GM23338 (cell line): ENCODE measurements at regions not wholly inside any gene's neighbourhood (a gene's known extent, or its start where the extent isn't known, plus 50 kb on each side); places are given as distances from the start of the nearest gene placed in this dataset.
A peak's percentile ranks its signal among the peaks of the same experiment; 100 is the strongest.

Experiments
- ATAC-seq: fragments of 200-7000 bp; cut with Tn5 transposase; 3 replicates; pipeline ENCODE4 v1.9.1; 2020
- DNase-seq: peaks from one replicate; pipeline ENCODE4 v3.0.0-alpha.2; 2015; ENCODE audit warnings: low spot score
- H2AFZ ChIP-seq: fragments of 200-600 bp; sonication (generic); 2 replicates; pipeline ENCODE4 v1.8.0; 2016; ENCODE audit warnings: antibody characterized with exemption, mild to moderate bottlenecking, moderate library complexity
- H3F3A ChIP-seq: fragments of 200-600 bp; sonication (generic); replicated peaks from 2 replicates; pipeline ENCODE4 v1.8.0; 2017; ENCODE audit warnings: antibody characterized with exemption, mixed run types, low read depth
- H3K27ac ChIP-seq: fragments of 200-600 bp; sonication (generic); 2 replicates; pipeline ENCODE4 v1.6.1; 2016; ENCODE audit warnings: low read depth
- H3K27me3 ChIP-seq: fragments of 200-600 bp; sonication (generic); 2 replicates; pipeline ENCODE4 v1.8.0; 2016; ENCODE audit warnings: mild to moderate bottlenecking, mixed run types, moderate library complexity; ENCODE audit not compliant: insufficient read depth
- H3K36me3 ChIP-seq: fragments of 200-600 bp; sonication (generic); 2 replicates; pipeline ENCODE4 v1.8.0; 2016; ENCODE audit warnings: mild to moderate bottlenecking; ENCODE audit not compliant: insufficient read depth
- H3K4me1 ChIP-seq: fragments of 200-600 bp; sonication (generic); 2 replicates; pipeline ENCODE4 v1.8.0; 2016; ENCODE audit warnings: mild to moderate bottlenecking, moderate library complexity; ENCODE audit not compliant: insufficient read depth
- H3K4me2 ChIP-seq: fragments of 200-600 bp; sonication (generic); 2 replicates; pipeline ENCODE4 v1.7.1; 2017; ENCODE audit warnings: mixed run types
- H3K4me3 ChIP-seq: fragments of 200-600 bp; sonication (generic); 2 replicates; pipeline ENCODE4 v1.6.1; 2016; ENCODE audit warnings: mixed run types
- H3K79me2 ChIP-seq: fragments of 200-600 bp; sonication (generic); replicated peaks from 2 replicates; pipeline ENCODE4 v1.8.0; 2017; ENCODE audit warnings: mild to moderate bottlenecking; ENCODE audit not compliant: insufficient read depth
- H3K9me2 ChIP-seq: fragments of 200-600 bp; sonication (generic); 2 replicates; pipeline ENCODE4 v1.8.0; 2017; ENCODE audit not compliant: insufficient read depth
- H4K20me1 ChIP-seq: fragments of 200-600 bp; sonication (generic); replicated peaks from 2 replicates; pipeline ENCODE4 v1.8.0; 2017; ENCODE audit warnings: mild to moderate bottlenecking; ENCODE audit not compliant: insufficient read depth
- H3K27ac Mint-ChIP-seq: 2 replicates; pipeline ENCODE4 v1.8.0; 2020; ENCODE audit warnings: inconsistent platforms, mild to moderate bottlenecking, moderate library complexity, mixed read lengths
- H3K27me3 Mint-ChIP-seq: 3 replicates; pipeline ENCODE4 v1.8.0; 2022; ENCODE audit warnings: low read depth, mild to moderate bottlenecking, moderate library complexity, mixed read lengths, inconsistent platforms; ENCODE audit not compliant: insufficient read depth, poor library complexity
- H3K36me3 Mint-ChIP-seq: 3 replicates; pipeline ENCODE4 v1.8.0; 2021; ENCODE audit warnings: low read depth, mild to moderate bottlenecking, inconsistent platforms, moderate library complexity, mixed read lengths
- H3K4me1 Mint-ChIP-seq: 3 replicates; pipeline ENCODE4 v1.8.0; 2020; ENCODE audit warnings: mild to moderate bottlenecking, inconsistent platforms, mixed read lengths
- H3K4me3 Mint-ChIP-seq: 3 replicates; pipeline ENCODE4 v1.8.0; 2021; ENCODE audit warnings: moderate library complexity, mild to moderate bottlenecking, inconsistent platforms, mixed read lengths
- H3K9me3 Mint-ChIP-seq: 3 replicates; pipeline ENCODE4 v1.8.0; 2020; ENCODE audit warnings: moderate library complexity, mild to moderate bottlenecking, inconsistent platforms, mixed read lengths
- ETS1 ChIP-seq: IDR thresholded peaks from 2 replicates; pipeline ENCODE4 v1.6.1; 2016; ENCODE audit warnings: antibody characterized with exemption
- EZH2phosphoT487 ChIP-seq: fragments of 200-600 bp; sonication (generic); IDR thresholded peaks from one replicate; pipeline ENCODE4 v1.8.1; 2018; ENCODE audit warnings: antibody characterized with exemption; ENCODE audit not compliant: unreplicated experiment
- JUNB ChIP-seq: IDR thresholded peaks from one replicate; pipeline ENCODE4 v1.6.1; 2016; ENCODE audit warnings: antibody characterized with exemption; ENCODE audit not compliant: unreplicated experiment
- NANOG ChIP-seq: IDR thresholded peaks from 2 replicates; pipeline ENCODE4 v1.6.1; 2016; ENCODE audit warnings: antibody characterized with exemption, borderline replicate concordance
- REST ChIP-seq: IDR thresholded peaks from one replicate; pipeline ENCODE4 v1.6.1; 2018; ENCODE audit warnings: antibody characterized with exemption; ENCODE audit not compliant: unreplicated experiment
- ZNF114 ChIP-seq: fragments of 250-450 bp; sonication (Bioruptor Pico); IDR thresholded peaks from 2 replicates; pipeline ENCODE4 v1.5.0; 2020; ENCODE audit warnings: mild to moderate bottlenecking, moderate library complexity
- ZNF331 ChIP-seq: fragments of 250-450 bp; sonication (Bioruptor Pico); IDR thresholded peaks from 2 replicates; pipeline ENCODE4 v1.5.0; 2020; ENCODE audit warnings: low read depth, mild to moderate bottlenecking, moderate library complexity
- TF ChIP-seq, protein P1 (sequence below), 2 experiments: fragments of 200-600 bp in 1 of 2; sonication (generic) in 1 of 2; conservative IDR thresholded peaks; 2 replicates each; pipeline versions ENCODE4 v1.5.1 to v1.6.1; 2016 to 2017; ENCODE audit warnings: antibody characterized with exemption in 2 of 2, low read depth in 2 of 2, mild to moderate bottlenecking in 2 of 2, moderate library complexity in 1 of 2

GRCh38 chr6:94357381-94357980, 938.1 kb upstream of the EPHA7 start:
- Mint-ChIP-seq H3K4me1 (peaks cover 5% of the 10 kb centered on the region; the same call in 2 of the 3 replicates), H3K9me3 (no peaks in the 10 kb centered on the region), H3K36me3 (no peaks in the 10 kb centered on the region), H3K27me3 (peaks cover 2% of the 10 kb centered on the region), H3K27ac (no peak overlapping the region), H3K4me3 (no peak overlapping the region)
- Histone ChIP-seq H3F3A (no peaks in the 10 kb centered on the region), H3K4me2 (no peak overlapping the region), H3K79me2 (no peaks in the 10 kb centered on the region), H3K9me2 (no peaks in the 10 kb centered on the region), H3K4me1 (peaks cover 4% of the 10 kb centered on the region; the same call in 1 of the 2 replicates), H2AFZ (0 out of 2 replicates have a peak overlapping the region, but pooled peaks have one; percentile 45), H3K4me3 (no peak overlapping the region), H3K27ac (no peak overlapping the region), H3K27me3 (no peaks in the 10 kb centered on the region), H4K20me1 (no peaks in the 10 kb centered on the region), H3K36me3 (no peaks in the 10 kb centered on the region)
- DNase-seq (no peak), ATAC-seq (no peak)
- no peak for TF ChIP-seq REST
- TF ChIP-seq ZNF114 (CRISPR knock-in tag) = no peak
- TF ChIP-seq NANOG = no peak
- no peak for TF ChIP-seq ETS1
- TF ChIP-seq EZH2phosphoT487 = no peak
- TF ChIP-seq ZNF331 (CRISPR knock-in tag) = no peak
- no peak for TF ChIP-seq JUNB

GRCh38 chr6:94350833-94351232, 931.5 kb upstream of the EPHA7 start:
- H3K9me3 Mint-ChIP-seq = no peaks in the 10 kb centered on the region
- H3K27ac Mint-ChIP-seq = no peak overlapping the region
- peaks cover 10% of the 10 kb centered on the region for H3K4me1 ChIP-seq
- H3K4me3 Mint-ChIP-seq = no peak overlapping the region
- H3K4me2 ChIP-seq = peak overlapping the region; percentile 37
- H3K79me2 ChIP-seq = no peaks in the 10 kb centered on the region
- no peaks in the 10 kb centered on the region for H3K27me3 ChIP-seq
- TF ChIP-seq, protein P1, sequence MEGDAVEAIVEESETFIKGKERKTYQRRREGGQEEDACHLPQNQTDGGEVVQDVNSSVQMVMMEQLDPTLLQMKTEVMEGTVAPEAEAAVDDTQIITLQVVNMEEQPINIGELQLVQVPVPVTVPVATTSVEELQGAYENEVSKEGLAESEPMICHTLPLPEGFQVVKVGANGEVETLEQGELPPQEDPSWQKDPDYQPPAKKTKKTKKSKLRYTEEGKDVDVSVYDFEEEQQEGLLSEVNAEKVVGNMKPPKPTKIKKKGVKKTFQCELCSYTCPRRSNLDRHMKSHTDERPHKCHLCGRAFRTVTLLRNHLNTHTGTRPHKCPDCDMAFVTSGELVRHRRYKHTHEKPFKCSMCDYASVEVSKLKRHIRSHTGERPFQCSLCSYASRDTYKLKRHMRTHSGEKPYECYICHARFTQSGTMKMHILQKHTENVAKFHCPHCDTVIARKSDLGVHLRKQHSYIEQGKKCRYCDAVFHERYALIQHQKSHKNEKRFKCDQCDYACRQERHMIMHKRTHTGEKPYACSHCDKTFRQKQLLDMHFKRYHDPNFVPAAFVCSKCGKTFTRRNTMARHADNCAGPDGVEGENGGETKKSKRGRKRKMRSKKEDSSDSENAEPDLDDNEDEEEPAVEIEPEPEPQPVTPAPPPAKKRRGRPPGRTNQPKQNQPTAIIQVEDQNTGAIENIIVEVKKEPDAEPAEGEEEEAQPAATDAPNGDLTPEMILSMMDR (conservative IDR thresholded peaks at IDR 0.05; ENCODE audit: low read depth in 2 of 2) = no peak
- TF ChIP-seq ZNF331 (CRISPR knock-in tag) = no peak
- no peak for TF ChIP-seq NANOG
- H3K9me2 ChIP-seq = no peaks in the 10 kb centered on the region
- no peak overlapping the region for H3K27ac ChIP-seq
- peaks cover 17% of the 10 kb centered on the region; the same call in 2 of the 3 replicates for H3K4me1 Mint-ChIP-seq
- H3F3A ChIP-seq = no peaks in the 10 kb centered on the region
- peak overlapping the region; percentile 27; the same call in 1 of the 2 replicates for H3K4me3 ChIP-seq
- H2AFZ ChIP-seq = no peak overlapping the region
- H3K36me3 ChIP-seq = no peaks in the 10 kb centered on the region
- ATAC-seq (peak; percentile 63), DNase-seq (peak; percentile 29)
- no peaks in the 10 kb centered on the region for H4K20me1 ChIP-seq
- no peaks in the 10 kb centered on the region for H3K36me3 Mint-ChIP-seq
- no peaks in the 10 kb centered on the region for H3K27me3 Mint-ChIP-seq
